ENCODE measurements at regions not wholly inside any gene's neighbourhood (a gene's known extent, or its start where the extent isn't known, plus 50 kb on each side); places are given as distances from the start of the nearest gene placed in this dataset.

GRCh38 chr11:8321876-8322275, 58.2 kb upstream of the LMO1 start:
- no peak for DNase-seq

- DNase-seq = no peak
Observed at GRCh38 chr11:8320076-8320475, 56.4 kb upstream of the LMO1 start.

DNA sequence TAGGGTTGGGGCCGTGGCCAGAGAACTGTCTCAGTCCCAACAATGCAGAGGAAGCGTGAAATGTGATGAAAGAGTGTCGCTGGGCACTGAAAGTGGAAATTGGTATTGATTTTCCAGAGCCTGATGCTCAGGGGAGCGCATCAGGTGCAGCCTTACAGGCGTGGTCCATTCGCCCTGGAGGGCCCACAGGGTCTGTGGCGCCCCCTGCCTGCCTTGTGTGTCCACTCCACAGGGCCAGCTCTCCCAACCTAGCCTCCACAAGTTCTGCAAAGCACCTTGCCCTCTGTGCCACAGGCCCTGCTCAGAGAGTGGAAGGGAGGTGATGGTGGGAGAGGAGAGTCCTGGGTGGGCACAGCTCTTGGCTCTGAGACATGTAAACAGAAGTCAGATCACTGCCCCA, 54.9 kb upstream of the LMO1 start:
- DNase-seq = no peak

DNA sequence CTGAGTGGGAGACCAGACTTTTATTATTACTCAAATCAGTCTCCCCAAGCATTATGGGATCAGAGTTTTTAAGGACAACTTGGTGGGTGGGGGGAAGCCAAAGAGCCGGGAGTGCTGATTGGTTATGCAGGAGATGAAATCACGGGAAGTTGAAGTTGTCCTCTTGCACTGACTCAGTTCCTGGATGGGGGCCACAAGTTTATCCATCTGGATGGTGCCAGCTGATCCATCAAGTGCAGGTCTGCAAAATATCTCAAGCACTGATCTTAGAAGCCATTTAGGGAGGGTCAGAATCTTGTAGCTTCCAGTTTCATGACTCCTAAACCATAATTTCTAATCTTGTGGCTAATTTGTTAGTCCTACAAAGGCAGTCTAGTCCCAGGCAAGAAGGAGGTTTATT, 53.5 kb upstream of the LMO1 start:
- no peak for DNase-seq

GRCh38 chr11:8315954-8316353, 52.3 kb upstream of the LMO1 start:
- no peak for DNase-seq

- no peak for DNase-seq
Observed at GRCh38 chr11:8315463-8315862, 51.8 kb upstream of the LMO1 start.

GRCh38 chr11:8314916-8315315, 51.2 kb upstream of the LMO1 start:
- DNase-seq = no peak

GRCh38 chr11:8313504-8314090, 49.9 kb upstream of the LMO1 start:
- no peak for DNase-seq

Measured in activated CD4-positive, alpha-beta T cell treated with anti-CD3 and anti-CD28 coated beads for 1 hour (primary cell).